HS-5 (cell line): ENCODE measurements at regions not wholly inside any gene's neighbourhood (a gene's known extent, or its start where the extent isn't known, plus 50 kb on each side); places are given as distances from the start of the nearest gene placed in this dataset.

Source experiments
- DNase-seq: peaks from one replicate; pipeline ENCODE4 v3.0.0-alpha.2; 2012; ENCODE audit warnings: low read depth

GRCh38 chr4:135605076-135605475 lies 1403.5 kb upstream of the PABPC4L start:
- no peak for DNase-seq

- no peak for DNase-seq
Measured at GRCh38 chr4:135604531-135604930, 1402.9 kb upstream of the PABPC4L start.

- no peak for DNase-seq
Measured at GRCh38 chr4:135601351-135601750, 1399.8 kb upstream of the PABPC4L start.

GRCh38 chr4:135598151-135598550 lies 1396.6 kb upstream of the PABPC4L start:
- DNase-seq: no peak

- DNase-seq: no peak
Measured at GRCh38 chr4:135594521-135594920, 1392.9 kb upstream of the PABPC4L start.

- no peak for DNase-seq
Measured at GRCh38 chr4:135575041-135575440, 1373.5 kb upstream of the PABPC4L start.

- no peak for DNase-seq
Measured at GRCh38 chr4:135573251-135573650, 1371.7 kb upstream of the PABPC4L start.

- no peak for DNase-seq
Measured at GRCh38 chr4:135564090-135564489, 1362.5 kb upstream of the PABPC4L start.

GRCh38 chr4:135553213-135553612 lies 1351.6 kb upstream of the PABPC4L start:
- no peak for DNase-seq

GRCh38 chr4:135552131-135552530 lies 1350.5 kb upstream of the PABPC4L start:
- DNase-seq: peak; percentile 10

GRCh38 chr4:135548711-135549110 lies 1347.1 kb upstream of the PABPC4L start:
- no peak for DNase-seq

GRCh38 chr4:135545616-135546317 lies 1344.2 kb upstream of the PABPC4L start:
- DNase-seq: no peak

GRCh38 chr4:135538698-135539097 lies 1337.1 kb upstream of the PABPC4L start:
- DNase-seq: no peak

- DNase-seq: no peak
Measured at GRCh38 chr4:135533053-135533452, 1331.5 kb upstream of the PABPC4L start.

- DNase-seq: no peak
Measured at GRCh38 chr4:135532132-135532531, 1330.5 kb upstream of the PABPC4L start.

GRCh38 chr4:135515295-135515694 lies 1313.7 kb upstream of the PABPC4L start:
- DNase-seq: no peak

- DNase-seq: no peak
Measured at GRCh38 chr4:135510582-135510981, 1309.0 kb upstream of the PABPC4L start.

GRCh38 chr4:135508006-135508714 lies 1306.6 kb upstream of the PABPC4L start:
- peak; percentile 85 for DNase-seq

- no peak for DNase-seq
Measured at GRCh38 chr4:135497563-135498152, 1296.1 kb upstream of the PABPC4L start.

- no peak for DNase-seq
Measured at GRCh38 chr4:135492439-135492838, 1290.8 kb upstream of the PABPC4L start.

- DNase-seq: no peak
Measured at GRCh38 chr4:135485371-135485770, 1283.8 kb upstream of the PABPC4L start.

- no peak for DNase-seq
Measured at GRCh38 chr4:135476272-135476671, 1274.7 kb upstream of the PABPC4L start.

- DNase-seq: no peak
Measured at GRCh38 chr4:135464311-135464710, 1262.7 kb upstream of the PABPC4L start.
